Stimulated activated naive CD8-positive, alpha-beta T cell treated with anti-CD3 and anti-CD28 coated beads, Interleukin-15, amount 100 ng/mL, for 72 hours (primary cell): ENCODE measurements at regions not wholly inside any gene's neighbourhood (a gene's known extent, or its start where the extent isn't known, plus 50 kb on each side); places are given as distances from the start of the nearest gene placed in this dataset.

Experiments used
- ATAC-seq: fragments of 150-1000 bp; cut with Tn5 transposase; 2 replicates; pipeline ENCODE4 v1.10.0; 2021; ENCODE audit warnings: mild to moderate bottlenecking, moderate library complexity
- DNase-seq, 2 donors: peaks; one replicate each; pipeline ENCODE4 v3.0.0; 2021 to 2022
- H3K27ac Mint-ChIP-seq, 2 donors: one replicate each; pipeline ENCODE4 v1.8.0; 2022; ENCODE audit warnings: mild to moderate bottlenecking in 2 of 2, mixed read lengths in 2 of 2, moderate library complexity in 2 of 2
- H3K27me3 Mint-ChIP-seq: one replicate; pipeline ENCODE4 v1.8.0; 2022; ENCODE audit warnings: mixed read lengths
- H3K4me1 Mint-ChIP-seq: one replicate; pipeline ENCODE4 v1.8.0; 2022; ENCODE audit warnings: mild to moderate bottlenecking, mixed read lengths
- H3K4me3 Mint-ChIP-seq, 2 donors: one replicate each; pipeline ENCODE4 v1.8.0; 2022; ENCODE audit warnings: mild to moderate bottlenecking in 2 of 2, mixed read lengths in 2 of 2, moderate library complexity in 1 of 2
- H3K9me3 Mint-ChIP-seq, 2 donors: one replicate each; pipeline ENCODE4 v1.8.0; 2022; ENCODE audit warnings: mixed read lengths in 2 of 2

DNA sequence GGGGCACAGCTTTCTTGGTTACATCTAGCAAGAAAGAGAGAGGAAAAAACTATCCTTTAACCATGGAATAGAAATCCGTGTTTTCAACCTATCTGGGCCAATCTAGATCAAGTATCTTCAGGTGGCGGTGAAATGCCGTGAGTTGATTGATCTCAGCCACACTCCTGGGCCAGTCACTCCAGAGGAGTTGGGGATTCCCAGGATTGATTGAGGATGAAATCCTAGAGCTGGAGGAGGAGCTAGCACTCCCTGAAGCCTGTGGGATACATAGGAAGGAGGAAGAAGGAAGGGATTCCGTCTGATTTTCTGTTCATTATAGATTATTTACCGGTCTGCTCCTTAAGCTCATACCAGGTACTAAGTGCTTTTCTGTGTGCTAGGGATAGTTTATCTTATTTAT, 106.3 kb upstream of the ARID2 start:
- no peak overlapping the region for H3K4me3 Mint-ChIP-seq
- H3K27ac Mint-ChIP-seq = no peak overlapping the region
- ATAC-seq (no peak), DNase-seq (no peak)
- no peaks in the 10 kb centered on the region for H3K27me3 Mint-ChIP-seq
- peaks cover 0 to 7% of the 10 kb centered on the region in 2 donors for H3K9me3 Mint-ChIP-seq
- H3K4me1 Mint-ChIP-seq = no peaks in the 10 kb centered on the region

DNA sequence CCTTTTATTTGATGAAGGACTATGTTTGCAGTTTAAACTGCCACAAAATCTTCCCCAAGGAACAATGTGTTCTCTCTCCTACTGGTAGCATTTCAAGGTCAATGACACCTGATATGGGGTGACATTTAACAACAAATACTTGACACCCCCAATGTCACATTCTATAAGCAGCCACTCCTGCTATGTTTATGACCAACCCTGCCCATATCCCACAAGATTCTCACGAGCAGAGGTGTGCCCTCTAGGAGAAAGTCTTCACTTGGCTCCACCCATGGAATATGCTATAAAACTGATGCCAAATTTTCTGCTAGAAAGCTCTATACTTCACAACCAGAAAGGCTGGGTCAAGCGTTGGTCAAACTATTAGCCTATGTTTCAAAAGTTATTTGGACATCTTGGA, 105.6 kb upstream of the ARID2 start:
- H3K27me3 Mint-ChIP-seq = no peaks in the 10 kb centered on the region
- ATAC-seq (no peak), DNase-seq (no peak)
- no peak overlapping the region for H3K27ac Mint-ChIP-seq
- H3K4me1 Mint-ChIP-seq = no peaks in the 10 kb centered on the region
- H3K9me3 Mint-ChIP-seq = peaks cover 0 to 7% of the 10 kb centered on the region in 2 donors
- no peak overlapping the region for H3K4me3 Mint-ChIP-seq

- Mint-ChIP-seq H3K4me1 (no peaks in the 10 kb centered on the region), H3K4me3 (no peak overlapping the region), H3K27me3 (no peaks in the 10 kb centered on the region), H3K27ac (no peak overlapping the region), H3K9me3 (peaks cover 0 to under 1% of the 10 kb centered on the region in 2 donors)
- no peak for DNase-seq
- ATAC-seq = no peak
Observed at GRCh38 chr12:45626965-45627364, 102.5 kb upstream of the ARID2 start.

DNA sequence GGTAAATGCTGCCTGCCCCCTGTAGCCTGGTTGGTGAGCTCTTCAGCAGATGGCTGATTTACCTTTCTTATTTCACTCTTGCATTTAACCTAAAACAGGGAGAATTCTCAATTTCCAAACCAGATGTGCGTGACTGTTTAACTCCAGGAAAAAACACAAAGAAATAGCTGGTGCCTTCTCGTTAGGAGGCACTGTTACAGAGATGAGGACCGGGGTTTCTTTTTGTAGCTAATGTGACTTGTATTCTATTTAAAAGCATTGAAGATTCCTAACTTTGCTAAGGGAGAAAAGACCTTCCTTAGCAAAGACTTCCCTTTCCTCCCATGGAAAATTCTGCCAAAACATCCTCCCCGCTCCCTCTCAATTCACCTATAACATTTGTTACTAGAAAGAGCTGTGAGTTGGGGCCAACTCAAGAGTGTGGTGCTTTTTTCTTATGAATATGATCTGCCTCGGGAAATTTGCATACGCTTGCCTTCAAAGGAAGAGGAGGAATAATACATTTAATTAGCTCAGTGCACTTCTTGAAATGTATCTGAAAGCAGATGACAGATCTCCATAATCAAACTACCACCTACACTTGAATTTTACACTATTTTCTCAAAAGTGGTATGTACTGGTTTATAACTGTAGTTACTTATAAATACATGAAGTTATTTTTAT, 102.0 kb upstream of the ARID2 start:
- Mint-ChIP-seq H3K27ac (no peak overlapping the region), H3K9me3 (no peaks in the 10 kb centered on the region), H3K27me3 (no peaks in the 10 kb centered on the region), H3K4me3 (no peak overlapping the region), H3K4me1 (no peaks in the 10 kb centered on the region)
- DNase-seq (no peak), ATAC-seq (no peak)

DNA sequence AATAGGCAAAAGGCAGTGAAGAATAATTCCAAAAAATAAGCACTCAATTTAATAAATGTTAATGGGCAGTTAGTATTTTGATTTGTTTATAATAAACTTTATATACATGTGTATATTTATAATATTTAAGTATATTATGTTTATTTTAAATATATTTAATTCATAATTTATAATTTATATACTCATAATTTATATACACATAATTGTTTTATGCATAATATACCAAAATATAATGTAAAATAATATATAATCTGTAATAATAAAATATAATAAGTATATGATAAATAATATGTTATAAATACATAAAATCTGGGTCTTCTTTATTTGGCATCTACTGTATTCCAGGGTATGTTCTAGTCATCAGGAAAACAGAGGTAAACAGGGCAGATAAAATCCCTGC, 100.2 kb upstream of the ARID2 start:
- Mint-ChIP-seq H3K4me3 (no peak overlapping the region), H3K27ac (no peak overlapping the region), H3K9me3 (no peaks in the 10 kb centered on the region), H3K4me1 (peaks cover 12% of the 10 kb centered on the region), H3K27me3 (no peaks in the 10 kb centered on the region)
- ATAC-seq = no peak
- DNase-seq = no peak

GRCh38 chr12:45633733-45634132, 95.8 kb upstream of the ARID2 start:
- Mint-ChIP-seq H3K27ac (no peak overlapping the region), H3K4me1 (peaks cover 21% of the 10 kb centered on the region), H3K9me3 (no peaks in the 10 kb centered on the region), H3K27me3 (no peaks in the 10 kb centered on the region), H3K4me3 (no peak overlapping the region)
- no peak for DNase-seq
- no peak for ATAC-seq

DNA sequence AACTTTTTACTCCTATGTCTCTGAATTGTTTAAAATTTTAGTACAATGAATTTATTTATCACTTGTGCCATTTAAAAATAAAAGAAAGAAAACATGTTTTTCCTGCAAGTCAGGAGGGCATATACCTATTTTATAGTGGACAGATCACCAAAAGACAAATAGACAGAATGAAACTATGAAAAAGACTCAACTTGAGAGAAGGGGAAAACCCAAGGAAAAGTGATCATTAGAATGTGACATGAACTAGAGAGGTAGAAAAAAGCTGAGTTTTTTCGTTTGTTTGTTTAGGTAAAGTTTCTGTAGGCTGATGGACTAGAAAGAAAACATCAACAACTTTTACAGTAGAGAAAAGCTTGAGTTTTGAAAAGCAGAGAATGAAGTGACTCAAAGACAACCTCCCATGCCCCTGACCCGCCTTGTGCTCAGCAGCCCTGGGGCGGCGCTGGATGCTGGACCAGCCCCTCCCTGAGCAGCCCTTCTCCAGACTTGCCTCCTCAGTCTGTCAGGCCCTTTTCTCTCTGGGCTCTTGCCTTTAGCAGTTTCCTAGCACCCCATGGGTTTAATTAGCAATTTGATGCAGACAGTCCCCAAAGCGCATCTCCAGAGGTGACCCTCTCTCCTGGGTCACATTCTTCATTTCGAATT, 95.1 kb upstream of the ARID2 start:
- peak; percentile 53 for ATAC-seq
- H3K4me3 Mint-ChIP-seq = no peak overlapping the region
- peaks cover 21% of the 10 kb centered on the region for H3K4me1 Mint-ChIP-seq
- no peaks in the 10 kb centered on the region for H3K9me3 Mint-ChIP-seq
- H3K27ac Mint-ChIP-seq = no peak overlapping the region
- no peak for DNase-seq
- H3K27me3 Mint-ChIP-seq = no peaks in the 10 kb centered on the region

DNA sequence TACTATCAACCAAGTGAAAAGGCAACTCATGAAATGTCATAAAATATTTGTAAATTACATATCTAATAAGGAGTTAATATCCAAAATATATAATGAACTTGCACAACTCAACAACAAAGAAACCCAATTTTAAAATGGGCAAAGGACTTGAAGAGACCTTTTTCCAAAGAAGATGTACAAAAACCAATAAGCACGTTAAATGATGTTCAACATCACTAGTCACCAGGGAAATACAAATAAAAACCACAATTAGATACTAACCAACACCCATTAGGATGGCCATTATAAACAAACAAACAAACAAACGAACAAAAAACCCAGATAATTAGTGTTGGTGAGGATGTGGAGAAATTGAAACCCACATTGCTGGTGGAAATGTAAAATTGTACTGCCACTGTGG, 92.3 kb upstream of the ARID2 start:
- no peaks in the 10 kb centered on the region for H3K9me3 Mint-ChIP-seq
- ATAC-seq (no peak), DNase-seq (no peak)
- H3K27me3 Mint-ChIP-seq = no peaks in the 10 kb centered on the region
- H3K4me3 Mint-ChIP-seq = no peak overlapping the region
- H3K4me1 Mint-ChIP-seq = peaks cover 21% of the 10 kb centered on the region
- no peak overlapping the region for H3K27ac Mint-ChIP-seq

DNA sequence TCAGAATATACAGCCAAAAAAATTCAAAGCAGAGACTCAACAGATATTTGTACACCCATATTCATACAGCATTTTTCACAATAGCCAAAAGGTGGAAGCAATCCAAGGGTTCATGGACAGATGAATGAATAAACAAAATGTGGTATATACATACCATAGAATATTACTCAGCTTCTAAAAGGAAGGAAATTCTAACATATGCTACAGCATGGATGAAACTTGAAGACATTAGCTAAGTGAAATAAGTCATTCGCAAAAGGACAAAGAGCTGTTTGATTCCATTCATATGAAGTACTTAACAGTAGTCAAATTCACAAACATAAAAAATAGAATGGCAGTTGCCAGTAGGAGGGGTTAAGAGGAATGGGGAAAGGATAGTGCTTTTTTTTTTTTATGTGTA, 91.8 kb upstream of the ARID2 start:
- ATAC-seq = no peak
- DNase-seq = no peak
- Mint-ChIP-seq H3K4me1 (peaks cover 21% of the 10 kb centered on the region), H3K27me3 (no peaks in the 10 kb centered on the region), H3K4me3 (no peak overlapping the region), H3K9me3 (no peaks in the 10 kb centered on the region), H3K27ac (no peak overlapping the region)

- Mint-ChIP-seq H3K9me3 (no peaks in the 10 kb centered on the region), H3K27me3 (no peaks in the 10 kb centered on the region), H3K27ac (no peak overlapping the region), H3K4me1 (peaks cover 17% of the 10 kb centered on the region), H3K4me3 (no peak overlapping the region)
- no peak for DNase-seq
- ATAC-seq = no peak
Observed at GRCh38 chr12:45638386-45638785, 91.1 kb upstream of the ARID2 start.

- H3K27ac Mint-ChIP-seq = peak overlapping the region in 1 of 2 donors; percentile 77
- peaks cover 8% of the 10 kb centered on the region for H3K4me1 Mint-ChIP-seq
- H3K9me3 Mint-ChIP-seq = no peaks in the 10 kb centered on the region
- peaks cover 10% of the 10 kb centered on the region for H3K27me3 Mint-ChIP-seq
- H3K4me3 Mint-ChIP-seq = peak overlapping the region; percentile 30 to 50
- DNase-seq = no peak
- ATAC-seq = no peak
Observed at GRCh38 chr12:45644541-45644940, 85.0 kb upstream of the ARID2 start.

DNA sequence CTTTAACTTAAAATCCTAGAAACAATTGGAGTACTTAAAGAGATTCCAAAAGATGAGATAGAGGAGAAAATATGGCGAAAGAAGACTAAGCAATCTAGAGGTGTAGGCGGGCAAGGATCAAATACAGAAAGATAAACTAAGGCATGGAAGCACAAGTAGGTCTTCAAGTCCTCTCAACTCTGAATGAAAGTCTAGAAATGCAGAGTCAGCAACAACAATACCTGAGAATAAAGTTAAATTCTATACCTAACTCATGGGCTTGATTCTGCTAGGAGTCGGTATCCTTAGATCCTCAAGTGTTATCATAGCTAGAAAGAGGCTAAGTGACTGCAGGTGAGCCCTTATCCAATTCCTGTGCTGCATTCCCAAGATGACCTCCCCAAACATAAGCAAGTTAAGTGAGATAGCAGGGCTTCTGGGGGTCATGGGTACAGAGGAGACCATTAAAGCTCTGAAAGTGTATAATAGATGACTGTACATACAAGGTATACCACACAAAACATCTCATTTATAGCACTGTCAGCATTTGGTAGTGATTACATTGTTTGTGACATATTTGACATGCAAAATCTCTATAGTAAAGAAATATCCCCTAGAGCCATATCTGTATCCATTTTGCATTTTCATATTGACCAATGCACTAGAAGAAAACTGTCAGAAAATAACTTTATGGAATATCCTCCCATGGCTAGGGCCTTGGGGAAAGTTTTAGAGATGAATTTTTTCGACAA, 82.5 kb upstream of the ARID2 start:
- ATAC-seq (no peak), DNase-seq (no peak)
- H3K9me3 Mint-ChIP-seq = no peaks in the 10 kb centered on the region
- peaks cover 8% of the 10 kb centered on the region for H3K4me1 Mint-ChIP-seq
- H3K27ac Mint-ChIP-seq = no peak overlapping the region
- peaks cover 17% of the 10 kb centered on the region for H3K27me3 Mint-ChIP-seq
- H3K4me3 Mint-ChIP-seq = no peak overlapping the region

DNA sequence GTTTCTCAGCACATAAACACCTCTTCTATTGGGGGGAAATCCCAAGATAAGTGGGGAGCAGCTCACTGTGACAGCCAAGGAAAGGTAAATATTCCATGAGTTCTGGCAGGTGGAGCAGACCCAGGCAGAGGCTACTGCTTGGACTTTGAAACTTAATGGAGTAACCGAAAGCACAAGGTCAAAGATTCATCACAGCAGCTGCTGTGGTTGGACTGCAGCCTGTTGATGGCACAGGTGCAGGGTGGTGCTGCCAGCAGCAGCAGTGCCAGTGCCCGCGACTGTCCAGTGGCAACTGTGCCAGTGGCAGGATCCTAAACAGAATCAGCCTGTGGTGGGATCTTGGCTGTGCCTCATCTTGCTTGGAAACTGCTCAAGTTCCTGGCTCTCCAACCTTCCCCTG, 81.4 kb upstream of the ARID2 start:
- no peak overlapping the region for H3K27ac Mint-ChIP-seq
- ATAC-seq = no peak
- DNase-seq = no peak
- H3K27me3 Mint-ChIP-seq = peaks cover 17% of the 10 kb centered on the region
- H3K4me1 Mint-ChIP-seq = peaks cover 8% of the 10 kb centered on the region
- no peak overlapping the region for H3K4me3 Mint-ChIP-seq
- no peaks in the 10 kb centered on the region for H3K9me3 Mint-ChIP-seq

DNA sequence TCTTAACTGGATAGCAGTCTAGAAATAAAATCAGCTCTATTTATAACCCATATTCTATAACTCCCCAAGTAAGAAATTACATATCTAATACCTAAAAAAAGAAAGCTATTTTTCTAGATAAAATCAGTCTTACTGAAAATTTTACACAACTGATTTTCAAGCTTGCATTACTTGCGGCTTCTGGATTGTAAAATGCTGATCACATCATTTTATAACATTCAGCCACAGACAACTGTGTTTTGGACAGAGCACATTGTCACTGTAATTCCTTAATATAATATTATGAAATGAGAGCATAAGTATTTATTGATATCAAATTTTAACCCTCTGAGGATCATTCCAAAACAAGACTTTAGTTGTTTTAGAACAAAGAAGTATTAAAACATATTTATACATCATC, 78.5 kb upstream of the ARID2 start:
- no peak overlapping the region for H3K27ac Mint-ChIP-seq
- ATAC-seq (no peak), DNase-seq (no peak)
- no peak overlapping the region for H3K4me3 Mint-ChIP-seq
- H3K9me3 Mint-ChIP-seq = no peaks in the 10 kb centered on the region
- peaks cover 23% of the 10 kb centered on the region for H3K27me3 Mint-ChIP-seq
- H3K4me1 Mint-ChIP-seq = peaks cover 6% of the 10 kb centered on the region

GRCh38 chr12:45654002-45654665, 75.4 kb upstream of the ARID2 start:
- no peak for DNase-seq
- no peak overlapping the region for H3K4me3 Mint-ChIP-seq
- ATAC-seq = no peak
- H3K4me1 Mint-ChIP-seq = peaks cover 8% of the 10 kb centered on the region
- H3K27ac Mint-ChIP-seq = no peak overlapping the region
- H3K9me3 Mint-ChIP-seq = no peaks in the 10 kb centered on the region
- H3K27me3 Mint-ChIP-seq = peaks cover 24% of the 10 kb centered on the region

DNA sequence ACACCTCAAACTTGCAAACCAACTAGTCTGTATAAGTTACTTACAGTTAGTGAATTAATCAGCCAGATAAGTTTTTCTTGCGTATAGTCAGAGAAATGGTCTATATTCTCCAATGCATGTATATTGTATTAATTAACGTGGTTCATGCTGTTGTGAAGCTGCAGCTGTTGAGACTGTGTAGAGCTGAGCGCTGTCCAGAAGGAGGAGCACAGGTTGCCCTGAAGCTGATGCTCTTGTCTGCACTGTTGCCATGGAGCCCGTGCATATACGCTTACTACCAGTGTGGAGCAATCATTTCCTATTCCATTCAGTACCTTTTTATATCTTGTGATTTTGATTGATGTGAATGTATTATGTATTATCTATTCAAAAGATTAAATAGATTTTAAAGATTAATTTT, 74.3 kb upstream of the ARID2 start:
- no peak overlapping the region for H3K4me3 Mint-ChIP-seq
- peaks cover 21% of the 10 kb centered on the region for H3K27me3 Mint-ChIP-seq
- DNase-seq (peak in 1 of 2 donors; percentile 56), ATAC-seq (peak; percentile 100)
- no peak overlapping the region for H3K27ac Mint-ChIP-seq
- peaks cover 8% of the 10 kb centered on the region for H3K4me1 Mint-ChIP-seq
- H3K9me3 Mint-ChIP-seq = peaks cover 4 to 5% of the 10 kb centered on the region in 2 donors
